ENCODE measurements at regions not wholly inside any gene's neighbourhood (a gene's known extent, or its start where the extent isn't known, plus 50 kb on each side); places are given as distances from the start of the nearest gene placed in this dataset.

DNA sequence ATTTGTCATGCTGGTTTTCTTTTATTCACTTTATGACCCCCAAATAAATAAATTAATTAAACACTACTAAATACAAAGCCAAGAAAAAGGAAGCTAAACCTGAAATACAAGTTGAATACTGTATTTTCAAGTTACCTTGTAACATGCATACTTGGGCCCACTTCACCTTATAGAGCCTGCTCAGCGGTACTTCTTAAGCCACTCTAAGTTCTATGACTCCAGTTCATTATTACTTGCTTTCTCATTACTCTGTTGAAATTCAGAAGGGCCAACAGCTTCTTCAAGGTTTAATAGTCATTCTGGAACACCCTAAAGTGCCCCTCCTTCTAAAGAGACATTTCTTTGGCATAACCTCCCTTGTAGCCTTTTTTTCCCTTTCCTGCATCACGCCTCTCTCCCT is 844.5 kb downstream of the RPA4 start:
- no peak for ATAC-seq
- no peak for DNase-seq (ENCODE audit: low spot score)
- Mint-ChIP-seq H3K36me3 (peaks cover 8% of the 10 kb centered on the region; the same call in 1 of the 2 replicates), H3K4me1 (peaks cover 10% of the 10 kb centered on the region), H3K27me3 (ENCODE audit: low read depth) (no peaks in the 10 kb centered on the region), H3K27ac (no peak overlapping the region), H3K4me3 (no peak overlapping the region), H3K9me3 (peaks cover 12% of the 10 kb centered on the region)
- ChIA-PET POLR2A (no interaction called here), CTCF (no interaction called here)
- TF ChIP-seq NFYB (CRISPR knock-in tag; conservative IDR thresholded peaks at IDR 0.05; ENCODE audit: low read depth) (no peak), NR2C2 (CRISPR knock-in tag; IDR thresholded peaks at IDR 0.05) (no peak), ZNF121 (CRISPR knock-in tag; IDR thresholded peaks at IDR 0.05) (no peak), TEAD1 (CRISPR knock-in tag; IDR thresholded peaks at IDR 0.05) (no peak), TEAD4 (CRISPR knock-in tag; IDR thresholded peaks at IDR 0.05) (no peak), ZBTB43 (CRISPR knock-in tag; IDR thresholded peaks at IDR 0.05) (no peak), ZNF396 (CRISPR knock-in tag; IDR thresholded peaks at IDR 0.05; ENCODE audit: borderline replicate concordance) (no peak)

GRCh38 chrX:97740044-97740443 is 856.3 kb downstream of the RPA4 start:
- H3K4me3 Mint-ChIP-seq: no peak overlapping the region
- POLR2A ChIA-PET: no interaction called here
- ATAC-seq: no peak
- no peak overlapping the region for H3K27ac Mint-ChIP-seq
- CTCF ChIA-PET: no interaction called here
- no peak for TF ChIP-seq ZNF416 (CRISPR knock-in tag; IDR thresholded peaks at IDR 0.05)
- TF ChIP-seq GABPB1 (CRISPR knock-in tag; IDR thresholded peaks at IDR 0.05): no peak
- TF ChIP-seq RELA (CRISPR knock-in tag; IDR thresholded peaks at IDR 0.05; ENCODE audit: borderline replicate concordance): no peak
- no peak for DNase-seq (ENCODE audit: low spot score)
- peaks cover 15% of the 10 kb centered on the region for H3K36me3 Mint-ChIP-seq
- peaks cover 8% of the 10 kb centered on the region; the same call in 1 of the 2 replicates for H3K4me1 Mint-ChIP-seq
- H3K9me3 Mint-ChIP-seq: peaks cover 22% of the 10 kb centered on the region
- H3K27me3 Mint-ChIP-seq (ENCODE audit: low read depth): no peaks in the 10 kb centered on the region

DNA sequence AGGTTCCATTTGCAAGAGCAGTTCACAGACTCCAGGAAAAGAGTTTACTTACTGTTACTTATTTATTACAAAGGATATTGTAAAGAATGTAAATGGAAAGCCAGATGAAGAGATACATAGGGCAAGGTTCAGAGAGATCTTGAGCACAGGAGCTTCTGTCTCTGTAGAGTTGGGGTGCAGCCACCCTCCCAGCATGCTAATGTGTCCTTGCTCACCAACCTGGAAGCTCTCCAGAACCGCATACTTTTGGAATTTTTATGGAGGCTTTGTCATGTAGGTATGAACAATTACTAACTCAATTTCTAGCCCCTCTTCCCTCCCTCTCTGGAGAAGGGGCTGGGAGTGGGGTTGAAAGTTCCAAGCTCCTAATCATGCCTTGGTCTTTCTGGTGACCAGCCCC is 857.2 kb downstream of the RPA4 start:
- Mint-ChIP-seq H3K27me3 (ENCODE audit: low read depth) (no peaks in the 10 kb centered on the region), H3K36me3 (peaks cover 14% of the 10 kb centered on the region), H3K4me1 (peaks cover 8% of the 10 kb centered on the region; the same call in 1 of the 2 replicates), H3K9me3 (peaks cover 20% of the 10 kb centered on the region), H3K4me3 (no peak overlapping the region), H3K27ac (no peak overlapping the region)
- TF ChIP-seq, protein P1, sequence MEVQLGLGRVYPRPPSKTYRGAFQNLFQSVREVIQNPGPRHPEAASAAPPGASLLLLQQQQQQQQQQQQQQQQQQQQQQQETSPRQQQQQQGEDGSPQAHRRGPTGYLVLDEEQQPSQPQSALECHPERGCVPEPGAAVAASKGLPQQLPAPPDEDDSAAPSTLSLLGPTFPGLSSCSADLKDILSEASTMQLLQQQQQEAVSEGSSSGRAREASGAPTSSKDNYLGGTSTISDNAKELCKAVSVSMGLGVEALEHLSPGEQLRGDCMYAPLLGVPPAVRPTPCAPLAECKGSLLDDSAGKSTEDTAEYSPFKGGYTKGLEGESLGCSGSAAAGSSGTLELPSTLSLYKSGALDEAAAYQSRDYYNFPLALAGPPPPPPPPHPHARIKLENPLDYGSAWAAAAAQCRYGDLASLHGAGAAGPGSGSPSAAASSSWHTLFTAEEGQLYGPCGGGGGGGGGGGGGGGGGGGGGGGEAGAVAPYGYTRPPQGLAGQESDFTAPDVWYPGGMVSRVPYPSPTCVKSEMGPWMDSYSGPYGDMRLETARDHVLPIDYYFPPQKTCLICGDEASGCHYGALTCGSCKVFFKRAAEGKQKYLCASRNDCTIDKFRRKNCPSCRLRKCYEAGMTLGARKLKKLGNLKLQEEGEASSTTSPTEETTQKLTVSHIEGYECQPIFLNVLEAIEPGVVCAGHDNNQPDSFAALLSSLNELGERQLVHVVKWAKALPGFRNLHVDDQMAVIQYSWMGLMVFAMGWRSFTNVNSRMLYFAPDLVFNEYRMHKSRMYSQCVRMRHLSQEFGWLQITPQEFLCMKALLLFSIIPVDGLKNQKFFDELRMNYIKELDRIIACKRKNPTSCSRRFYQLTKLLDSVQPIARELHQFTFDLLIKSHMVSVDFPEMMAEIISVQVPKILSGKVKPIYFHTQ (CRISPR knock-in tag; IDR thresholded peaks at IDR 0.05): no peak
- no peak for TF ChIP-seq JUN (CRISPR knock-in tag; IDR thresholded peaks at IDR 0.05)
- no peak for TF ChIP-seq ATF1 (CRISPR knock-in tag; IDR thresholded peaks at IDR 0.05)
- no peak for TF ChIP-seq TP53 (CRISPR knock-in tag; IDR thresholded peaks at IDR 0.05)
- no peak for TF ChIP-seq SMAD3 (CRISPR knock-in tag; IDR thresholded peaks at IDR 0.05; ENCODE audit: borderline replicate concordance)
- no peak for TF ChIP-seq USF2 (CRISPR knock-in tag; IDR thresholded peaks at IDR 0.05)
- no peak for TF ChIP-seq JAZF1 (CRISPR knock-in tag; IDR thresholded peaks at IDR 0.05)
- DNase-seq (ENCODE audit: low spot score) (no peak), ATAC-seq (no peak)
- ChIA-PET POLR2A (no interaction called here), CTCF (no interaction called here)

DNA sequence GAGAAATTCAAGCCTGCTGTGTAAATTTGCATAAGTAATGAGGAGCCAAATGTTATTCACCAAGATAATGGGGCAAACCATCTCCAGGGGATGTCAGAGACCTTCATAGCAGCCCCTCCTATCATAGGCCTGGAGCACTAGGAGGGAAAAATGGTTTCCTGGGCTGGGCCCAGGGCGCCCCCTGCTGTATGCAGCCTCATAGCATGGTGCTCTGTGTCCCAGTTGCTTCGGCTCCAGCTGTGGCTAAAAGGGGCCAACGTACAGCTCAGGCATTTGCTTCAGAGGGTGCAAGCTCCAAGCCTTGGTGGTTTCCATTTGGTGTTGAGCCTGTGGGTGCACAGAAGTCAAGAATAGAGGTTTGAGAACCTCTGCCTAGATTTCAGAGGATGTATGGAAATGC is 859.3 kb downstream of the RPA4 start:
- H3K27ac Mint-ChIP-seq: no peak overlapping the region
- DNase-seq (ENCODE audit: low spot score) (peak; percentile 14), ATAC-seq (no peak)
- ChIA-PET POLR2A (no interaction called here), CTCF (no interaction called here)
- peaks cover 7% of the 10 kb centered on the region for H3K9me3 Mint-ChIP-seq
- H3K27me3 Mint-ChIP-seq (ENCODE audit: low read depth): no peaks in the 10 kb centered on the region
- no peak overlapping the region for H3K4me3 Mint-ChIP-seq
- peaks cover 14% of the 10 kb centered on the region; the same call in 1 of the 2 replicates for H3K4me1 Mint-ChIP-seq
- H3K36me3 Mint-ChIP-seq: peaks cover 12% of the 10 kb centered on the region
- TF ChIP-seq RELA (CRISPR knock-in tag; IDR thresholded peaks at IDR 0.05; ENCODE audit: borderline replicate concordance): no peak
- no peak for TF ChIP-seq MXD4 (CRISPR knock-in tag; IDR thresholded peaks at IDR 0.05; ENCODE audit: borderline replicate concordance)
- TF ChIP-seq ZNF263 (CRISPR knock-in tag; IDR thresholded peaks at IDR 0.05; ENCODE audit: low read depth): no peak
- TF ChIP-seq, protein P2, sequence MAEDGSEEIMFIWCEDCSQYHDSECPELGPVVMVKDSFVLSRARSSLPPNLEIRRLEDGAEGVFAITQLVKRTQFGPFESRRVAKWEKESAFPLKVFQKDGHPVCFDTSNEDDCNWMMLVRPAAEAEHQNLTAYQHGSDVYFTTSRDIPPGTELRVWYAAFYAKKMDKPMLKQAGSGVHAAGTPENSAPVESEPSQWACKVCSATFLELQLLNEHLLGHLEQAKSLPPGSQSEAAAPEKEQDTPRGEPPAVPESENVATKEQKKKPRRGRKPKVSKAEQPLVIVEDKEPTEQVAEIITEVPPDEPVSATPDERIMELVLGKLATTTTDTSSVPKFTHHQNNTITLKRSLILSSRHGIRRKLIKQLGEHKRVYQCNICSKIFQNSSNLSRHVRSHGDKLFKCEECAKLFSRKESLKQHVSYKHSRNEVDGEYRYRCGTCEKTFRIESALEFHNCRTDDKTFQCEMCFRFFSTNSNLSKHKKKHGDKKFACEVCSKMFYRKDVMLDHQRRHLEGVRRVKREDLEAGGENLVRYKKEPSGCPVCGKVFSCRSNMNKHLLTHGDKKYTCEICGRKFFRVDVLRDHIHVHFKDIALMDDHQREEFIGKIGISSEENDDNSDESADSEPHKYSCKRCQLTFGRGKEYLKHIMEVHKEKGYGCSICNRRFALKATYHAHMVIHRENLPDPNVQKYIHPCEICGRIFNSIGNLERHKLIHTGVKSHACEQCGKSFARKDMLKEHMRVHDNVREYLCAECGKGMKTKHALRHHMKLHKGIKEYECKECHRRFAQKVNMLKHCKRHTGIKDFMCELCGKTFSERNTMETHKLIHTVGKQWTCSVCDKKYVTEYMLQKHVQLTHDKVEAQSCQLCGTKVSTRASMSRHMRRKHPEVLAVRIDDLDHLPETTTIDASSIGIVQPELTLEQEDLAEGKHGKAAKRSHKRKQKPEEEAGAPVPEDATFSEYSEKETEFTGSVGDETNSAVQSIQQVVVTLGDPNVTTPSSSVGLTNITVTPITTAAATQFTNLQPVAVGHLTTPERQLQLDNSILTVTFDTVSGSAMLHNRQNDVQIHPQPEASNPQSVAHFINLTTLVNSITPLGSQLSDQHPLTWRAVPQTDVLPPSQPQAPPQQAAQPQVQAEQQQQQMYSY (CRISPR knock-in tag; IDR thresholded peaks at IDR 0.05): no peak
- TF ChIP-seq, protein P3, sequence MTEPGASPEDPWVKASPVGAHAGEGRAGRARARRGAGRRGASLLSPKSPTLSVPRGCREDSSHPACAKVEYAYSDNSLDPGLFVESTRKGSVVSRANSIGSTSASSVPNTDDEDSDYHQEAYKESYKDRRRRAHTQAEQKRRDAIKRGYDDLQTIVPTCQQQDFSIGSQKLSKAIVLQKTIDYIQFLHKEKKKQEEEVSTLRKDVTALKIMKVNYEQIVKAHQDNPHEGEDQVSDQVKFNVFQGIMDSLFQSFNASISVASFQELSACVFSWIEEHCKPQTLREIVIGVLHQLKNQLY (CRISPR knock-in tag; IDR thresholded peaks at IDR 0.05): no peak
